Limb (tissue), 2 donors: ENCODE measurements at regions not wholly inside any gene's neighbourhood (a gene's known extent, or its start where the extent isn't known, plus 50 kb on each side); places are given as distances from the start of the nearest gene placed in this dataset.
"Not testable (repeated sequence)": the region's sequence is repeated elsewhere in the genome, so short reads cannot be mapped to it uniquely, and the experiment has no call there.

Source experiments
- DNase-seq, 2 donors: peaks; one replicate each; pipeline ENCODE4 v3.0.0-alpha.2; 2016; ENCODE audit errors: extremely low spot score in 2 of 2

- DNase-seq: no peak
Measured at GRCh38 chr9:78713614-78714405, 416.9 kb downstream of the PSAT1 start.

- no peak for DNase-seq
Measured at GRCh38 chr9:78714576-78714975, 417.7 kb downstream of the PSAT1 start.

- not testable (repeated sequence) for DNase-seq
Measured at GRCh38 chr9:78719029-78719428, 422.1 kb downstream of the PSAT1 start.

GRCh38 chr9:78724896-78725295, 428.0 kb downstream of the PSAT1 start:
- no peak for DNase-seq

GRCh38 chr9:78725503-78725902, 428.6 kb downstream of the PSAT1 start:
- DNase-seq: no peak

- DNase-seq: no peak
Measured at GRCh38 chr9:78745331-78745730, 448.4 kb downstream of the PSAT1 start.

GRCh38 chr9:78746010-78746409, 449.1 kb downstream of the PSAT1 start:
- DNase-seq: no peak

GRCh38 chr9:78753039-78753438, 456.1 kb downstream of the PSAT1 start:
- no peak for DNase-seq

- DNase-seq: no peak
Measured at GRCh38 chr9:78756813-78757510, 460.0 kb downstream of the PSAT1 start.

- DNase-seq: no peak
Measured at GRCh38 chr9:78763424-78763823, 466.5 kb downstream of the PSAT1 start.

- no peak for DNase-seq
Measured at GRCh38 chr9:78765861-78766260, 468.9 kb downstream of the PSAT1 start.

GRCh38 chr9:78767490-78767889, 470.6 kb downstream of the PSAT1 start:
- no peak for DNase-seq

GRCh38 chr9:78769690-78770089, 472.8 kb downstream of the PSAT1 start:
- no peak for DNase-seq

- DNase-seq: no peak
Measured at GRCh38 chr9:78775211-78775610, 478.3 kb downstream of the PSAT1 start.

GRCh38 chr9:78775696-78776295, 478.9 kb downstream of the PSAT1 start:
- DNase-seq: no peak

GRCh38 chr9:78777747-78778146, 480.8 kb downstream of the PSAT1 start:
- no peak for DNase-seq

- no peak for DNase-seq
Measured at GRCh38 chr9:78778318-78778717, 481.4 kb downstream of the PSAT1 start.

- DNase-seq: no peak
Measured at GRCh38 chr9:78778861-78779374, 482.0 kb downstream of the PSAT1 start.

- no peak for DNase-seq
Measured at GRCh38 chr9:78781681-78782080, 484.8 kb downstream of the PSAT1 start.

GRCh38 chr9:78782234-78782633, 485.3 kb downstream of the PSAT1 start:
- no peak for DNase-seq

- DNase-seq: no peak
Measured at GRCh38 chr9:78782858-78783257, 485.9 kb downstream of the PSAT1 start.

GRCh38 chr9:78783743-78784142, 486.8 kb downstream of the PSAT1 start:
- no peak for DNase-seq
